IMR-90 (cell line): ENCODE measurements at regions not wholly inside any gene's neighbourhood (a gene's known extent, or its start where the extent isn't known, plus 50 kb on each side); places are given as distances from the start of the nearest gene placed in this dataset.

Experiments used
- ATAC-seq: fragments of 200-7000 bp; cut with Tn5 transposase; 2 replicates; pipeline ENCODE4 v1.9.1; 2020; ENCODE audit warnings: low read depth, mild to moderate bottlenecking, moderate library complexity
- BruUV-seq: library from RNA; stranded (reverse); fragments of 400-500 nt; replicated peaks from 2 replicates; lab custom pipeline; 2021; lab: Mats Ljungman, UMichigan
- CTCF ChIA-PET: fragments of 300-600 bp; formaldehyde crosslinking; extraction: SDS; loops from one replicate; lab custom pipeline; 2021; ENCODE audit warnings: antibody characterized with exemption; lab: Yijun Ruan, JAX
- POLR2A ChIA-PET: fragments of 300-600 bp; sonication (Branson Sonifier 250); formaldehyde crosslinking; loops from one replicate; lab custom pipeline; 2022; ENCODE audit warnings: antibody characterized with exemption; ENCODE audit not compliant: unreplicated experiment; lab: Charles Lee
- DNase-seq: peaks from one replicate; pipeline ENCODE4 v3.0.0; 2013
- H2AFZ ChIP-seq: replicated peaks from 2 replicates; pipeline ENCODE3; 2013; ENCODE audit warnings: low read length, mild to moderate bottlenecking; ENCODE audit not compliant: poor library complexity
- H2AK5ac ChIP-seq: 2 replicates; pipeline ENCODE4 v1.6.1; 2013; ENCODE audit warnings: low read depth, low read length, inconsistent platforms
- H2AK9ac ChIP-seq: replicated peaks from 2 replicates; pipeline ENCODE3; 2013; ENCODE audit warnings: mild to moderate bottlenecking, low read depth, low read length, moderate library complexity; ENCODE audit not compliant: poor library complexity
- H2BK120ac ChIP-seq: 2 replicates; pipeline ENCODE4 v1.6.1; 2013; ENCODE audit warnings: low read depth, low read length, inconsistent platforms
- H2BK15ac ChIP-seq: 3 replicates; pipeline ENCODE4 v1.6.1; 2013; ENCODE audit warnings: low read depth, low read length, inconsistent platforms
- H2BK20ac ChIP-seq: 2 replicates; pipeline ENCODE4 v1.6.1; 2013; ENCODE audit warnings: low read depth, mild to moderate bottlenecking, inconsistent platforms, low read length, moderate library complexity
- H2BK5ac ChIP-seq: 2 replicates; pipeline ENCODE4 v1.6.1; 2013; ENCODE audit warnings: mild to moderate bottlenecking, low read depth, low read length, inconsistent platforms; ENCODE audit not compliant: poor library complexity, severe bottlenecking
- H3K14ac ChIP-seq: replicated peaks from 2 replicates; pipeline ENCODE4 v1.6.1; 2013; ENCODE audit warnings: low read depth, low read length, inconsistent platforms
- H3K18ac ChIP-seq: 2 replicates; pipeline ENCODE4 v1.6.1; 2013; ENCODE audit warnings: low read depth, low read length, control low read depth
- H3K23ac ChIP-seq: 2 replicates; pipeline ENCODE4 v1.6.1; 2013; ENCODE audit warnings: low read depth, low read length, inconsistent platforms
- H3K27ac ChIP-seq: 2 replicates; pipeline ENCODE4 v1.5.1; 2013; ENCODE audit warnings: mild to moderate bottlenecking, control low read depth, low read length; ENCODE audit not compliant: insufficient read depth
- H3K27me3 ChIP-seq: 2 replicates; pipeline ENCODE4 v1.6.1; 2013; ENCODE audit warnings: low read length; ENCODE audit not compliant: control insufficient read depth, insufficient read depth
- H3K36me3 ChIP-seq: 2 replicates; pipeline ENCODE4 v1.6.1; 2013; ENCODE audit warnings: low read length, mixed read lengths; ENCODE audit not compliant: control insufficient read depth, insufficient read depth
- H3K4ac ChIP-seq: 2 replicates; pipeline ENCODE4 v1.6.1; 2013; ENCODE audit warnings: low read depth, low read length, inconsistent platforms
- H3K4me1 ChIP-seq: 2 replicates; pipeline ENCODE4 v1.6.1; 2013; ENCODE audit warnings: low read length, mixed read lengths; ENCODE audit not compliant: control insufficient read depth, insufficient read depth
- H3K4me2 ChIP-seq: 2 replicates; pipeline ENCODE4 v1.6.1; 2013; ENCODE audit warnings: low read depth, mild to moderate bottlenecking, control low read depth, low read length, moderate library complexity
- H3K4me3 ChIP-seq: 2 replicates; pipeline ENCODE4 v1.5.1; 2013; ENCODE audit warnings: low read depth, mild to moderate bottlenecking, control low read depth, low read length, moderate library complexity; ENCODE audit not compliant: insufficient read depth
- H3K56ac ChIP-seq: 2 replicates; pipeline ENCODE4 v1.6.1; 2013; ENCODE audit warnings: low read length, inconsistent platforms; ENCODE audit not compliant: insufficient read depth; ENCODE audit errors: extremely low read depth
- H3K79me1 ChIP-seq, 2 experiments: 2 replicates each; pipeline ENCODE4 v1.6.1; 2013; ENCODE audit warnings: low read length in 2 of 2, inconsistent platforms in 1 of 2, low read depth in 1 of 2
- H3K9ac ChIP-seq: 2 replicates; pipeline ENCODE4 v1.6.1; 2013; ENCODE audit warnings: low read depth, low read length, control low read depth
- H3K9me1 ChIP-seq: 2 replicates; pipeline ENCODE4 v1.6.1; 2013; ENCODE audit warnings: low read length, inconsistent platforms; ENCODE audit not compliant: insufficient read depth
- H3K9me3 ChIP-seq: 2 replicates; pipeline ENCODE4 v1.6.1; 2013; ENCODE audit warnings: low read length; ENCODE audit not compliant: control insufficient read depth, insufficient read depth
- H4K20me1 ChIP-seq: 2 replicates; pipeline ENCODE4 v1.6.1; 2013; ENCODE audit warnings: low read length, inconsistent platforms; ENCODE audit not compliant: insufficient read depth
- H4K5ac ChIP-seq: 2 replicates; pipeline ENCODE4 v1.6.1; 2013; ENCODE audit warnings: mild to moderate bottlenecking, low read depth, low read length, control low read depth
- H4K8ac ChIP-seq, 2 experiments: 2 replicates each; pipeline ENCODE4 v1.6.1; 2013; ENCODE audit warnings: low read depth in 2 of 2, low read length in 2 of 2, control low read depth in 1 of 2, inconsistent platforms in 1 of 2
- H4K91ac ChIP-seq: 2 replicates; pipeline ENCODE4 v1.6.1; 2013; ENCODE audit warnings: low read depth, low read length, inconsistent platforms; ENCODE audit not compliant: insufficient read depth
- BHLHE40 ChIP-seq: fragments of 150-350 bp; IDR thresholded peaks from 2 replicates; pipeline ENCODE4 v1.6.1; 2016; ENCODE audit warnings: mild to moderate bottlenecking, low read depth, low read length
- CEBPB ChIP-seq: IDR thresholded peaks from 2 replicates; pipeline ENCODE4 v1.6.1; 2012; ENCODE audit warnings: low read depth, low read length, improper control_type of control experiment
- CHD1 ChIP-seq: IDR thresholded peaks from 2 replicates; pipeline ENCODE4 v1.6.1; 2012; ENCODE audit warnings: low read depth, low read length, improper control_type of control experiment
- CTCF ChIP-seq: conservative IDR thresholded peaks from 2 replicates; pipeline ENCODE4 v1.5.1; 2012; ENCODE audit warnings: mild to moderate bottlenecking, low read depth, low read length, improper control_type of control experiment
- FOS ChIP-seq: fragments of 150-350 bp; IDR thresholded peaks from 2 replicates; pipeline ENCODE4 v1.6.1; 2016; ENCODE audit warnings: low read depth, low read length
- MAFK ChIP-seq: IDR thresholded peaks from 2 replicates; pipeline ENCODE4 v1.6.1; 2012; ENCODE audit warnings: low read depth, low read length, improper control_type of control experiment
- MAZ ChIP-seq: IDR thresholded peaks from 2 replicates; pipeline ENCODE4 v1.6.1; 2012; ENCODE audit warnings: low read depth, mild to moderate bottlenecking, low read length, improper control_type of control experiment, moderate library complexity, borderline replicate concordance
- MXI1 ChIP-seq: IDR thresholded peaks from 2 replicates; pipeline ENCODE4 v1.6.1; 2012; ENCODE audit warnings: low read depth, mild to moderate bottlenecking, low read length, moderate library complexity, borderline replicate concordance
- NFE2L2 ChIP-seq: fragments of 150-350 bp; IDR thresholded peaks from 2 replicates; pipeline ENCODE4 v1.6.1; 2016; ENCODE audit warnings: low read depth, mild to moderate bottlenecking, low read length
- POLR2A ChIP-seq: IDR thresholded peaks from 2 replicates; pipeline ENCODE4 v1.6.1; 2012; ENCODE audit warnings: mild to moderate bottlenecking, low read depth, low read length
- RAD21 ChIP-seq: IDR thresholded peaks from 2 replicates; pipeline ENCODE4 v1.6.1; 2012; ENCODE audit warnings: low read length, improper control_type of control experiment
- RCOR1 ChIP-seq: IDR thresholded peaks from 2 replicates; pipeline ENCODE4 v1.6.1; 2012; ENCODE audit warnings: mild to moderate bottlenecking, low read length, improper control_type of control experiment; ENCODE audit not compliant: insufficient replicate concordance
- RFX5 ChIP-seq: IDR thresholded peaks from 2 replicates; pipeline ENCODE4 v1.8.0; 2012; ENCODE audit warnings: low read depth, mild to moderate bottlenecking, low read length, moderate library complexity
- SMC3 ChIP-seq: fragments of 150-350 bp; IDR thresholded peaks from 2 replicates; pipeline ENCODE4 v1.6.1; 2016; ENCODE audit warnings: low read depth, mild to moderate bottlenecking, antibody characterized with exemption, low read length, moderate library complexity
- USF2 ChIP-seq: fragments of 150-350 bp; IDR thresholded peaks from 2 replicates; pipeline ENCODE4 v1.6.1; 2017; ENCODE audit warnings: mild to moderate bottlenecking, antibody characterized with exemption, low read length, low read depth
- WGBS, 2 experiments: methylation state at CpG; one replicate each; pipeline versions ENCODE4 v1.1.5 to v1.1.7; 2013; ENCODE audit warnings: missing lambda C conversion rate in 2 of 2; ENCODE audit not compliant: insufficient read length in 1 of 2; ENCODE audit errors: extremely low coverage in 2 of 2; 5-methylcytosine and 5-hydroxymethylcytosine counted together
- dilution Hi-C: fragments of 300-500 bp; cut with HindIII; formaldehyde crosslinking; loops from one replicate; pipeline ENCODE4 v1.14.3; 2018; ENCODE audit warnings: low sequenced_read_pairs; ENCODE audit not compliant: unreplicated experiment
- in situ Hi-C: fragments of 300-500 bp; cut with MboI; formaldehyde crosslinking; loops from 3 replicates; pipeline ENCODE4 v1.14.3; 2019; ENCODE audit warnings: low sequenced_read_pairs, inconsistent platforms, mixed read lengths
- intact Hi-C: fragments of 100-400 bp; cut with micrococcal nuclease; formaldehyde crosslinking; loops from 2 replicates; pipeline ENCODE4 v1.10.0; 2022
- TF ChIP-seq, protein P1 (sequence below): fragments of 150-350 bp; IDR thresholded peaks from 2 replicates; pipeline ENCODE4 v1.6.1; 2016; ENCODE audit warnings: low read depth, mild to moderate bottlenecking, low read length, moderate library complexity, borderline replicate concordance

- Histone ChIP-seq H4K5ac (no peak overlapping the region), H2BK15ac (no peak overlapping the region), H2AK9ac (no peak overlapping the region), H3K9me3 (no peaks in the 10 kb centered on the region), H4K20me1 (no peaks in the 10 kb centered on the region), H3K4ac (no peak overlapping the region), H3K27me3 (no peaks in the 10 kb centered on the region), H4K8ac (no peak overlapping the region), H3K14ac (no peak overlapping the region), H3K18ac (no peak overlapping the region), H3K56ac (no peak overlapping the region), H2AFZ (no peak overlapping the region), H3K23ac (no peak overlapping the region), H3K4me3 (no peak overlapping the region), H3K4me1 (no peaks in the 10 kb centered on the region), H3K9me1 (no peaks in the 10 kb centered on the region), H2BK120ac (no peak overlapping the region), H3K4me2 (no peak overlapping the region), H2AK5ac (no peak overlapping the region), H4K91ac (no peak overlapping the region), H3K9ac (no peak overlapping the region), H3K27ac (no peak overlapping the region), H3K79me1 (no peaks in the 10 kb centered on the region), H3K36me3 (no peaks in the 10 kb centered on the region), H2BK5ac (no peak overlapping the region), H2BK20ac (no peak overlapping the region)
- intact Hi-C loops (no loop called here), in situ Hi-C loops (no loop called here), dilution Hi-C loops (no loop called here)
- POLR2A ChIA-PET, result no interaction called here
- 100% methylated on average over 1 of the region's 5 CpGs; no CpG with 5 or more reads in 1 of the 2 experiments for WGBS, 2 experiments
- no peak for ATAC-seq
- BruUV-seq, result no TSS peak
- CTCF ChIA-PET, result no interaction called here
- TF ChIP-seq RAD21, result no peak
- TF ChIP-seq MXI1, result no peak
- TF ChIP-seq CTCF, result no peak
- TF ChIP-seq USF2, result no peak
- no peak for TF ChIP-seq CEBPB
- TF ChIP-seq RFX5, result no peak
- no peak for TF ChIP-seq POLR2A
- TF ChIP-seq MAFK, result no peak
- TF ChIP-seq NFE2L2, result no peak
- TF ChIP-seq, protein P1, sequence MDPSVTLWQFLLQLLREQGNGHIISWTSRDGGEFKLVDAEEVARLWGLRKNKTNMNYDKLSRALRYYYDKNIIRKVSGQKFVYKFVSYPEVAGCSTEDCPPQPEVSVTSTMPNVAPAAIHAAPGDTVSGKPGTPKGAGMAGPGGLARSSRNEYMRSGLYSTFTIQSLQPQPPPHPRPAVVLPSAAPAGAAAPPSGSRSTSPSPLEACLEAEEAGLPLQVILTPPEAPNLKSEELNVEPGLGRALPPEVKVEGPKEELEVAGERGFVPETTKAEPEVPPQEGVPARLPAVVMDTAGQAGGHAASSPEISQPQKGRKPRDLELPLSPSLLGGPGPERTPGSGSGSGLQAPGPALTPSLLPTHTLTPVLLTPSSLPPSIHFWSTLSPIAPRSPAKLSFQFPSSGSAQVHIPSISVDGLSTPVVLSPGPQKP, result no peak
- TF ChIP-seq MAZ, result no peak
- no peak for TF ChIP-seq FOS
- no peak for TF ChIP-seq SMC3
- no peak for TF ChIP-seq BHLHE40
- no peak for TF ChIP-seq CHD1
- TF ChIP-seq RCOR1, result no peak
- no peak for DNase-seq
Measured at GRCh38 chr7:17194656-17195055, 103.8 kb upstream of the AHR start.
